ENCODE measurements at regions not wholly inside any gene's neighbourhood (a gene's known extent, or its start where the extent isn't known, plus 50 kb on each side); places are given as distances from the start of the nearest gene placed in this dataset.
A peak's percentile ranks its signal among the peaks of the same experiment; 100 is the strongest.

DNA sequence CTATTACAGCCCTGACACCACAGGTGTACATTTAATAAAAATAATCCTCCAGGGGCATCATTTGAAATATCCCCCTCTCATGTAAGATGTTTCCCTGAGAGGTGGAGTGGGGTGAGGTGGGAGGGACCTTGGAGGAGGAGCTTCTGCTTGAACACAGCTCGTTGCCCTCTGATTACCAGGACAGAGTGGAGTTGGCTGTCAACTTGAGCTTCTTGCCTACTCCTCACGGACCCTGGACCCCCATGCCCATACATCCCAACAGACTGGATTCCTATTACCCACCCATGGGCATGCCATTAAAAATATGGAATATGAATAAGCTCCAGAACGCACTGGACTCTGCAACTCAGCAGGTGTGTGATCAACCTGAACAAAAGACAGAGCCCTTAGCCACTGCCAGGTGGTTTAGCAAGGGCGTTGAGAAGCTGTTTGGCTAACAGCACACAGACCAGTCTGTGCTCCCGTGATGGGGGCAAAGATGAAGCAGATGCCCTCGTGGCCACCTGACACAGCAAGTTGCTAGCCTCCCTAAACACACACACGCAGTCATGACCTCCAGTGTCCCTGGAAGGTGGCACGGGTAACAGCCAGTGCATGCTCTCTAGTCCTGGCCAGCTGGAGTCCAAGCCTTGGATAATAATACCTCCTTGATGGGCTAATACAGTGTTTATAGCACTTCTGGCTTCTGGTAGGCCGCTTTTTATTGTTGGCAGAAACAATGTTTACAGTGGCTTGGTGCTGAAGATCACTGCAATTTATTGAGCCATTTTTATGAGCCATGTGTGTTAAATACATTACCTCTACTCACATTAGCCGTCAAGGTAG is 155.0 kb downstream of the TOMM20 start (continued):
- TF ChIP-seq, protein P1, sequence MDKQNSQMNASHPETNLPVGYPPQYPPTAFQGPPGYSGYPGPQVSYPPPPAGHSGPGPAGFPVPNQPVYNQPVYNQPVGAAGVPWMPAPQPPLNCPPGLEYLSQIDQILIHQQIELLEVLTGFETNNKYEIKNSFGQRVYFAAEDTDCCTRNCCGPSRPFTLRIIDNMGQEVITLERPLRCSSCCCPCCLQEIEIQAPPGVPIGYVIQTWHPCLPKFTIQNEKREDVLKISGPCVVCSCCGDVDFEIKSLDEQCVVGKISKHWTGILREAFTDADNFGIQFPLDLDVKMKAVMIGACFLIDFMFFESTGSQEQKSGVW (CRISPR knock-in tag; IDR thresholded peaks at IDR 0.05; ENCODE audit: borderline replicate concordance) = no peak
- TF ChIP-seq ZNF747 (CRISPR knock-in tag; IDR thresholded peaks at IDR 0.05; ENCODE audit: borderline replicate concordance) (no peak), NR2F6 (IDR thresholded peaks at IDR 0.05) (no peak), NR2F6 (CRISPR knock-in tag; IDR thresholded peaks at IDR 0.05) (peak; percentile 49; the same call in 1 of the 2 replicates), TBL1XR1 (IDR thresholded peaks at IDR 0.05; ENCODE audit: borderline replicate concordance, low read length, partially characterized antibody) (no peak), ZNF878 (CRISPR knock-in tag; IDR thresholded peaks at IDR 0.05) (no peak), ZNF30 (CRISPR knock-in tag; IDR thresholded peaks at IDR 0.05) (no peak), NBN (conservative IDR thresholded peaks at IDR 0.05) (no peak), SMC3 (IDR thresholded peaks at IDR 0.05; ENCODE audit: low read length) (no peak), ZNF615 (CRISPR knock-in tag; IDR thresholded peaks at IDR 0.05; ENCODE audit: borderline replicate concordance) (no peak), ZSCAN21 (CRISPR knock-in tag; IDR thresholded peaks at IDR 0.05; ENCODE audit: borderline replicate concordance) (no peak), ZNF562 (CRISPR knock-in tag; IDR thresholded peaks at IDR 0.05; ENCODE audit: borderline replicate concordance) (no peak), FOSL1 (CRISPR knock-in tag; IDR thresholded peaks at IDR 0.05; ENCODE audit: borderline replicate concordance) (no peak), ZBTB38 (CRISPR knock-in tag; IDR thresholded peaks at IDR 0.05) (no peak), ZMYM4 (CRISPR knock-in tag; IDR thresholded peaks at IDR 0.05) (no peak)
- TF ChIP-seq, protein P2, sequence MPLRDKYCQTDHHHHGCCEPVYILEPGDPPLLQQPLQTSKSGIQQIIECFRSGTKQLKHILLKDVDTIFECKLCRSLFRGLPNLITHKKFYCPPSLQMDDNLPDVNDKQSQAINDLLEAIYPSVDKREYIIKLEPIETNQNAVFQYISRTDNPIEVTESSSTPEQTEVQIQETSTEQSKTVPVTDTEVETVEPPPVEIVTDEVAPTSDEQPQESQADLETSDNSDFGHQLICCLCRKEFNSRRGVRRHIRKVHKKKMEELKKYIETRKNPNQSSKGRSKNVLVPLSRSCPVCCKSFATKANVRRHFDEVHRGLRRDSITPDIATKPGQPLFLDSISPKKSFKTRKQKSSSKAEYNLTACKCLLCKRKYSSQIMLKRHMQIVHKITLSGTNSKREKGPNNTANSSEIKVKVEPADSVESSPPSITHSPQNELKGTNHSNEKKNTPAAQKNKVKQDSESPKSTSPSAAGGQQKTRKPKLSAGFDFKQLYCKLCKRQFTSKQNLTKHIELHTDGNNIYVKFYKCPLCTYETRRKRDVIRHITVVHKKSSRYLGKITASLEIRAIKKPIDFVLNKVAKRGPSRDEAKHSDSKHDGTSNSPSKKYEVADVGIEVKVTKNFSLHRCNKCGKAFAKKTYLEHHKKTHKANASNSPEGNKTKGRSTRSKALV (CRISPR knock-in tag; IDR thresholded peaks at IDR 0.05) = no peak
- TF ChIP-seq, protein P3, sequence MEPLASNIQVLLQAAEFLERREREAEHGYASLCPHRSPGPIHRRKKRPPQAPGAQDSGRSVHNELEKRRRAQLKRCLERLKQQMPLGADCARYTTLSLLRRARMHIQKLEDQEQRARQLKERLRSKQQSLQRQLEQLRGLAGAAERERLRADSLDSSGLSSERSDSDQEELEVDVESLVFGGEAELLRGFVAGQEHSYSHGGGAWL (CRISPR knock-in tag; IDR thresholded peaks at IDR 0.05) = no peak
- TF ChIP-seq, protein P4, sequence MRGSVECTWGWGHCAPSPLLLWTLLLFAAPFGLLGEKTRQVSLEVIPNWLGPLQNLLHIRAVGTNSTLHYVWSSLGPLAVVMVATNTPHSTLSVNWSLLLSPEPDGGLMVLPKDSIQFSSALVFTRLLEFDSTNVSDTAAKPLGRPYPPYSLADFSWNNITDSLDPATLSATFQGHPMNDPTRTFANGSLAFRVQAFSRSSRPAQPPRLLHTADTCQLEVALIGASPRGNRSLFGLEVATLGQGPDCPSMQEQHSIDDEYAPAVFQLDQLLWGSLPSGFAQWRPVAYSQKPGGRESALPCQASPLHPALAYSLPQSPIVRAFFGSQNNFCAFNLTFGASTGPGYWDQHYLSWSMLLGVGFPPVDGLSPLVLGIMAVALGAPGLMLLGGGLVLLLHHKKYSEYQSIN (CRISPR knock-in tag; IDR thresholded peaks at IDR 0.05; ENCODE audit: borderline replicate concordance) = no peak
- TF ChIP-seq, protein P5, sequence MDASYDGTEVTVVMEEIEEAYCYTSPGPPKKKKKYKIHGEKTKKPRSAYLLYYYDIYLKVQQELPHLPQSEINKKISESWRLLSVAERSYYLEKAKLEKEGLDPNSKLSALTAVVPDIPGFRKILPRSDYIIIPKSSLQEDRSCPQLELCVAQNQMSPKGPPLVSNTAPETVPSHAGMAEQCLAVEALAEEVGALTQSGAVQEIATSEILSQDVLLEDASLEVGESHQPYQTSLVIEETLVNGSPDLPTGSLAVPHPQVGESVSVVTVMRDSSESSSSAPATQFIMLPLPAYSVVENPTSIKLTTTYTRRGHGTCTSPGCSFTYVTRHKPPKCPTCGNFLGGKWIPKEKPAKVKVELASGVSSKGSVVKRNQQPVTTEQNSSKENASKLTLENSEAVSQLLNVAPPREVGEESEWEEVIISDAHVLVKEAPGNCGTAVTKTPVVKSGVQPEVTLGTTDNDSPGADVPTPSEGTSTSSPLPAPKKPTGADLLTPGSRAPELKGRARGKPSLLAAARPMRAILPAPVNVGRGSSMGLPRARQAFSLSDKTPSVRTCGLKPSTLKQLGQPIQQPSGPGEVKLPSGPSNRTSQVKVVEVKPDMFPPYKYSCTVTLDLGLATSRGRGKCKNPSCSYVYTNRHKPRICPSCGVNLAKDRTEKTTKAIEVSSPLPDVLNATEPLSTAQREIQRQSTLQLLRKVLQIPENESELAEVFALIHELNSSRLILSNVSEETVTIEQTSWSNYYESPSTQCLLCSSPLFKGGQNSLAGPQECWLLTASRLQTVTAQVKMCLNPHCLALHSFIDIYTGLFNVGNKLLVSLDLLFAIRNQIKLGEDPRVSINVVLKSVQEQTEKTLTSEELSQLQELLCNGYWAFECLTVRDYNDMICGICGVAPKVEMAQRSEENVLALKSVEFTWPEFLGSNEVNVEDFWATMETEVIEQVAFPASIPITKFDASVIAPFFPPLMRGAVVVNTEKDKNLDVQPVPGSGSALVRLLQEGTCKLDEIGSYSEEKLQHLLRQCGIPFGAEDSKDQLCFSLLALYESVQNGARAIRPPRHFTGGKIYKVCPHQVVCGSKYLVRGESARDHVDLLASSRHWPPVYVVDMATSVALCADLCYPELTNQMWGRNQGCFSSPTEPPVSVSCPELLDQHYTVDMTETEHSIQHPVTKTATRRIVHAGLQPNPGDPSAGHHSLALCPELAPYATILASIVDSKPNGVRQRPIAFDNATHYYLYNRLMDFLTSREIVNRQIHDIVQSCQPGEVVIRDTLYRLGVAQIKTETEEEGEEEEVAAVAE (CRISPR knock-in tag; IDR thresholded peaks at IDR 0.05; ENCODE audit: borderline replicate concordance) = no peak
- TF ChIP-seq, protein P6, sequence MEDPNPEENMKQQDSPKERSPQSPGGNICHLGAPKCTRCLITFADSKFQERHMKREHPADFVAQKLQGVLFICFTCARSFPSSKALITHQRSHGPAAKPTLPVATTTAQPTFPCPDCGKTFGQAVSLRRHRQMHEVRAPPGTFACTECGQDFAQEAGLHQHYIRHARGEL (CRISPR knock-in tag; IDR thresholded peaks at IDR 0.05) = no peak
- TF ChIP-seq, protein P7, sequence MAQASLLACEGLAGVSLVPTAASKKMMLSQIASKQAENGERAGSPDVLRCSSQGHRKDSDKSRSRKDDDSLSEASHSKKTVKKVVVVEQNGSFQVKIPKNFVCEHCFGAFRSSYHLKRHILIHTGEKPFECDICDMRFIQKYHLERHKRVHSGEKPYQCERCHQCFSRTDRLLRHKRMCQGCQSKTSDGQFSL (CRISPR knock-in tag; IDR thresholded peaks at IDR 0.05) = no peak
